OCI-M1 (cell line): ENCODE measurements at regions not wholly inside any gene's neighbourhood (a gene's known extent, or its start where the extent isn't known, plus 50 kb on each side); places are given as distances from the start of the nearest gene placed in this dataset.

ENCODE experiments used
- DNase-seq: peaks from one replicate; lab custom pipeline; 2025; lab: John Stamatoyannopoulos, UW

DNA sequence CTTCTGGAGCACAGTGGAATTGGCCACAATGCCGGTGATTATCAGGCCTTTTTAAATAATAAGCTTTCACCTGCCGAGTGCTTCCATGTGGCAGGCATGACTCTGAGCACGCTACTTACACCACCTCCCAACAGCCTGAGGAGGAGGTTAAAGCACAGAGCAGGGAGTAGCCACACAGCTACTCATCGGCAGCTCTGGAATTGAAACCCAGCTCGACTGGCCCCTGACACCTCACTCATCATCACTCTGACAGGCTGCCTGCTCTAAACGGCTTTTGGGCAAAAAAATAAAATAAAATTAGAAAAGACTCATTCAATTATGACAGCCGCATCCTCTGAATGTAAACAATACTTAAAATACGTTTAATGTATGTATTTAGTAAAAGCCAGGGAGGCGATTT lies 326.4 kb upstream of the NOCT start:
- DNase-seq, result no peak

DNA sequence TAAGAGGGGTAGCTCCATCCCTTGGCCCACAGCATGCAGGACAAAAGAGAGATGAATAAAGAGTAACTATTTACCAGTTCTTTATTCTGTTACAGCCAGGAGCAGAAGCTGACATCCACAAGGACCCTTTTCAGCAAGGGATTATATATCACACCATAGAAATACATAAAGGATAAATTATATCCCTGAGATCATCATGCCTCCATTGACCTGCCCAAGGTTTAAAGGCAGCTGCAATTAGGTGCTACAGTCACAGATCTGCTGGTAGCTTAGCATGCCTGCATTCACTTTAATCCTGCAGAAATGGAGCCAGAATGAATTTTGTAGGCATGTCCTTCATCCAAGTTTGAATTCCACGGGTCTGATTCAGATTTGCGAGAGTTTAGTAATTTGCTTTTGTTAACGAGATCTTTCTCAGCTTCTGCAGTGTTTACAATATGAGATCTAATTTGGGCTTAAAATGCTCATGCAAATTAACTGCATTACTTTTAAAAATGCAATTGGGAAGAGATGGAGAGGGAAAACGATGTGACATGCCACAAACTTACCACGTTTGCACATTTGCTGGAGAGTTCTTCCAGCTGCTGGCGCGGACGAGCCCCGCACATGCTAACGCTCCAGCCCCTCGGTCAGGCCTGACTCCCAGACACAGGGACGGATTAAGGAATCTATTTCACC lies 327.0 kb upstream of the NOCT start:
- DNase-seq, result no peak

DNA sequence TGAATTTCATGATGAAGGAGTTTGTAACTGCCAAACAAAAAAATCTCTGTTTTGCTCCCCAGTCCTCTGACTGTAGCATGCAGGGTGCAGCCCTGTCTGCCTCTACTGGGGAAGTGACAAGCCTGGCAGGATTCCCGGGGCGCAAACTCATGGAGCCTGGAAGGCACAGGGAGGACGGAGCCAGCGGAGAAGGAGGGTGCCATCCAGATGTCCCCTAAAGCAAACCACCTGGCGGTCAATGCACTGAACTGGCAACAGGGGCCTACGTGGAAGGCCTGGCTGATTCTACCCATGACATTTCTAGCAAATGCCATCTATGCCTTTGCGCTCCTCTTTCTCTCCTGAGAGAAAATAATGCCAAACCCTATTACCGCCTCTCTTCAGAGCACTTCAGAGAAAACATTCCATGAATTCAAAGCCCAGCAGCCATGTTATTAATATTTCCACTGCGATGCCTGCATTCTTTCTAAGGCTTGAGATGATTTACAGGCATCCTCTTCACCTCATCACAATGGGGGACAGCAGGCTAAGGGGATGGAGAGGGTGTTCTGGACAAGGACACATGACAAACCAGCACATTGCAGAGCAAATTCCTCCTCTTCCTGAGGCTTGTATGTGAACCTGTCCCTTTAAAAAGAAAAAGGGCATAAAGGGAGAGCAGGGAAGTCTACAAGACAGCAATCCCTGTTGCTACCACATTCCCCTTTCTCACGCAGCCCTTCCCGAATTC lies 329.3 kb upstream of the NOCT start:
- no peak for DNase-seq

DNA sequence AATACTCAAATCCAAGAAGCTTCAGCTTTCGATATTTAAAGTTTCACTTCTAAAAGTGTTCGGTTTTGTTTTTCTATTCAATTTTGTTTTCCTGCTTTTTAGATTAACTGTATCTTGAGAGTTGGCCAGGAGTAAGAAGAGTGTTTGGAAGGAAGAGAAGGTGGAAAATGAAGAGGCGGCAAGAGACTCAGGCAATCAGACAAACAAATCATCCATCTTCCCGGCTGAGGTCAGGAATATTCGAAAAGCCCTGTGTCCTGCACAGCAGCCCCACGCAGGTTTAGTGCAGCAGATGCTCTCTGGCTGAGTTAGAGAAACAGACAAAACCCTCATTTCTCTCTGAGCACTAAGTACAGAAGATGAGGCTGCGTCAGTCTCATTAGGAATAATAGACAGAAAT lies 330.3 kb upstream of the NOCT start:
- no peak for DNase-seq

DNA sequence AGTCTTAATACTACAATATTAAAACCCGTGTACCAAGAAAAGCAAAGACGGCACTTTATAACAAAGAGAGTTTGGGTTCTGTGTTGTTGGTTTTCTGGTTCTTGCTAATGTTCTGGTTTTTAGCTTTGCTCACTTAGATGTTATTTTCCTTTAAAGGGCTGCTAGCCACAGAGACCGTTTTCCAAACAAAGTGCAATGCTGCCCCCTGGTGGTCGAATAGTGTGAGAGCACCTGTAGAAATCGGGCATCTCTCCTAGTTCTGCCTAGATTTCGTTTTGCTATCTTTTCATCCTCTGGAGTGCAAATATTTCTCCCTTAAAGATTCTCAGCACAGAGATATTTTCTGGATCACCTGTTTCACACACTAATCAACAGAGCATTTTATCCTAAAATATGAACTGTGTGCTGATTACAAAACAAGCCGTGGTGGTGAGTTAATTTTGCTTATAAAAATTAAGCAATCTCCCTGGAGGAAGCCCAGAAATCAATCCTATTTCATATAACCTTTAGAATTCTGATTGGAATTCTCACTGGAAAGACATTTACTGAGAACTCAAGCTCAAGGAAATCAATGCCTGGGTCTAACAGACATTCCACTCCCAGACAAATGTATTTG lies 334.5 kb upstream of the NOCT start:
- DNase-seq, result peak; percentile 92

DNA sequence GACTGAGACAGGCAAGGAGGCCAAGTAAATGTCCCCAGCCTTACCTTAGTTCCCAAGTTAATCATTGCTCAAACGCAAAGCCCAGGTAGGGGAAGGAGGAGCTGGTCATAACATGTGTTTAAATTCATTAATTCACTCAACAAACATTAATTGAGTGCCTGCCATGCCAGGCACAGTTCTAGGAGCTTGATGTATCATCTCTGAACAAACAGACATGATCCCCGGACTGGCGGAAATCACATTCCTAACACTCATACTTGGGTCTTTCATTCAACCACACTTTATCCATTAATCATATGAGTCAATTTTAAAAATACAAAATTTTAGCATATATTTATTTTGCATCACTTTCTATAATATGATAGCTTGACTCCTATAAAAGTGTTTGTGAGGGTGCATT lies 335.3 kb upstream of the NOCT start:
- DNase-seq, result no peak

DNA sequence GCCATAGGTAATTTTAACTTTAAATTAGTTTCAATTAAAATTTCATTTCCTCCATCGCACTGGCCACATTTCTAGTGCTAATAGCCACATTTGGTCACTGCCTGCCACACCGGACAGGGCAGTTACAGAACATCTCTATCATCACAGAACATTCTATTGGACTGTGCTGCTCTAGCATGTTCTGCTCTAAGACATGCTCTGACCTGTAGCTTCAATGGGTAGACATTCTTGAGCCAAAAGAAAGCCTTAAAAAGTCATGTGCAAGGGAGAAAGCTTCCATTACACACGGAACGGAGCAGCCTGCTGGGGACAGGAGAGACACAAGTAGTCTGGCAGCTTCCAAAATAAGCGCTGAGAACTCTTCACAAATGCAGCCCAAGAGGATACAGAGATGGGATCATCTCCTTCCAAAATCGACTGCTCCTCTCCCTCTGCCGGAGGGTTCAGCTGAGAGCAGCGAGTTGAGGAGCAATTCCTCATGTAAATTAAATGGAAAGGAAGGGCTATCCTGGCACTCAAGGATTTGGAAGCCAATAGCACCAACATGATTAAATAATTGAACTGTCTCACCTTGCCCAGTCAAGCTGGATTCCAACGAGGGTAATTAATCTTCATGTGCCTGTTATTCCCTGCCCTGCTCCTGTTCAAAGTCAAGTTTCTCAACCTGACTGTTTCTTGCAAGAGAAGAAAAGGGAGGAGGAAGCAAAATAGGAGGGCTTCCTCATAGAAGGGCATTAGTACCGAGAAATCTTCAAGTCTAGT lies 336.4 kb upstream of the NOCT start:
- no peak for DNase-seq

DNA sequence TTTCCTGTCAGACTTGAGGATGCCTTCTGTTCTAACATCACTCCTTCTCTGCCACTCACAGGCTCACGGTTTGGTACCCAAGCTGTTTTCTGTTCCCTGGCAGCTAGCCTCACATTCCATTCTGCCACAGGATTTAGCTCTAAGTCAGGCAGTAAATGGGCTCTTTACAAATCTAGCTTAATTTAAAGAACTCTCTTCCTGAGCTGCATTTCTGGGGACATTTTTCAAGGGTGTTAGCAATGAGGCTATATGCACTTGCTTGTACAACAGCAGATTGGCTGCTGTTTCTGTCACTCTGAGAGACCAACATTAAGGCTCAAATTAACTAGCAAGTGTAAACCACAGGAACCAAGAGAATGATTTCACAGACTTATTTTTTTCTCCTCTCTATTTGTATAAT lies 337.8 kb upstream of the NOCT start:
- no peak for DNase-seq

DNA sequence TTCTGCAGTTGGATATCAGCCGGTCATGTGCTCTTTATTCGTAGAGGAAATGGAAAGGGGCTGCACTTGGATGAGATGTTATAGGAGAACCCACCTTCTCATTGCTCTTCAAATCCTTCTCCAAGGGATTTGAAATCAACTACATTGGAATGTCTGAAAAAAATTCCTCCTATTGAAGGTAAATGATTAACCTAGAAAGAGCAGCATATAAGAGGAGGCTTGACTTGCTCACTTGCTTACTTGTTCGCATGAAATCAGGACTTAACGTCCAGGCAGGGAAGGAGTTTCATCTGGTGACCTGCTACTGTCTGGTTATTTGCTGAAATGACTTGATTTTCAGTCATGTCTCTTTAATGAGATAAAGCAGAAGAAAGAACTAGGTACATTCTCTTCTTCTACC lies 338.4 kb upstream of the NOCT start:
- no peak for DNase-seq

DNA sequence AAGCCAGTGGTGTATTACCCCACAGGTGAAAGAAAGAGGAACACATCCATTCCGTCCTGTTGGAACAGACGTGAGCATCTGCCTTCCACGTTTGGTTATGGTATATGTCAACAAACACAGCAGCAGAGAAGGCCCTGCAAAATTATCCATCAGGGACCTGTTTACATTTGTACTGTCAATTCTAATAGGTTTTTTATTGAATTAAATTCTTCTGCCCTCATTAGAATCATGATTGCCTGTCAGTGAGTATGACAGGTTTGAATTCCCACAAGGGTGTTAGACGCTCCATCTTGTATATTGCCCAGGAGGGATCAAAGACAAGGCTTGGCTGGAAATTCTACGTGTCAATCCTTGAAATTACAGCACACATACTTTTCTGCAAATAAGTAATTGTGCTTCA lies 339.9 kb upstream of the NOCT start:
- no peak for DNase-seq

DNA sequence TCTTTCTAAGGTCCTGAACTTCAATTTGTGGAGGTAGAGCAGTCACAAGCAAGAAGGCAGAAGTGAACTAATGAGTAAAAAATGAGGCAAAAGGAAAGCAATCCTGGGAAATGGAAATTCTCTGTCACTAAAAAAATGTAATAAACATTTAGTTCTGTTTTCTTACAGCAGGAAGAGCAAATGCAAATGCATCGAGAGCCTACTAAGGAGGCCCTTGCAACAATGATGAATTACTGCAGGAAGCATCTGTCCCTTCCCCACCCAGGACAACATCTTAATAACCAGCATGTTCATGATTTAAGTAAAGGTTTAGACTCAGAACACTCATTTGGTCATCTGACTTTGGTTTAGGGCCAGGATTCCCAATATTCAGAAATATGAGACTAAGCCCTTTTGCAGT lies 341.4 kb upstream of the NOCT start:
- no peak for DNase-seq

DNA sequence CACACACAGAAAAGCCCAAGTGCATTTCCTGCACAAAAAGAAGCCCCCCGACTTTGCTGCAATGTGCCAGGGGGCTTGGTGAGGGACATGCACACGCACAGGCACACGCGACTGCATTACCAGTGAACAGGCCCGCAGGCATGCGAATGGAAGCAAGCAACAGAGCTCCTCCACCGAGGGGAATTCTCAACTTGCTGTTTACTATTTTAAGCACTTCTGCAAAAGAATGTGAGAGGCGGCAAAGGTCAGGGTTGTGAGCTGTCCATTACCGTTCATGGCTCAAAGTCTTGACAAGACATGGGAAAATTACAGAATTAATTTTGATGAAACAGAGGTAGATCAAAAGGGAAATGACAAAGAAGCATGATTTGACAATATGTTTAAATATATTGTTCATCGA lies 342.5 kb upstream of the NOCT start:
- DNase-seq, result no peak

DNA sequence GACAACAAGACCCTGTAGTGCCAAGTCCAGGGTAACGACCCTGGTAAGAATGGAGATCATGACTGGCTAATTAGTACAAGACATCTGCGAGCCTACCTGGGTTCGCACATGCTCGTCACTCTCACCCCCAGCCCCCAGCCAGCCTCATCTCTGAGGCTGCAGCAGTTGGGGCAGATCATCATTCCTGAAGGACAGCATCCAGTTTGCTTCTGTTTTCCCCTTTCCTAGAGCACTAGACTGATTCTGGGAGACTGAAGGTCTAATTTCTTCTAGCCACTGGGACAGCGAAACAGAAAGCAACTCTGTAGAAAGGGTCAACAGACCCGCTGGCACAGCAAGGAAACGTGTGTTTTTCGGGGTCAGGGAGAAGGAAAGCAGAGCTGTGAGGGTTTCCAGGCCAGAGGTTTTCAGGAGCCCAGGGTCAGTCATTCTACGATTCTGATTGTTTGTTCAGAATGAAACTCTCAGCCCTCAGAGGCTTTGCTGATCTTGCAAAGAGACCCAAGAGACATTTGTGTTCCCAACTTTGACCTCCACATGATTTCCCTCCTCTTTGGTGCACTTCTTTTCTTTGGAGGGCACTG lies 343.1 kb upstream of the NOCT start:
- peak; percentile 32 for DNase-seq

DNA sequence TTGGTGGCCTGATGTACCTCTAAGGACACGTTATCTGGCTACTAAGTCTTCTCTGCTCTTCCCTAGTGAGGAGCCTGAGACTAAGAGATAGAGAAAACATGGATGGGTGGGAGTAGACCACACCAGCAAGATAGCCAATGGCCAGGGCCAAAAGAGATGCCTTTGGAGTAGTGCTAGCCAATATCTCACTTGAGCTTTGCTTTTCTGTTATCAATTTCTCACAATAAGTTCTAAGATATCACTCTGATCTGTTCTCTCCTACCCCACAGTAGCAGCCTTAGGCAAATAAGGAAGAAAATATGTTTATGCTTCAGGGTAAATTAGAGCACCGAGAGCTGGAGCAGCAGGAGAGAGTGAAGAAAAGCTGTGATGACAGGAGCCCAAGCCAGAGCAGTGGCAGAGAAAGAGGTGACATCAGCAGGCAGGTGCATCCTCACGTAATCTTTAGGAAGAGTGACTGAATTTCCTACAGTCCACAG lies 343.9 kb upstream of the NOCT start:
- peak; percentile 97 for DNase-seq

DNA sequence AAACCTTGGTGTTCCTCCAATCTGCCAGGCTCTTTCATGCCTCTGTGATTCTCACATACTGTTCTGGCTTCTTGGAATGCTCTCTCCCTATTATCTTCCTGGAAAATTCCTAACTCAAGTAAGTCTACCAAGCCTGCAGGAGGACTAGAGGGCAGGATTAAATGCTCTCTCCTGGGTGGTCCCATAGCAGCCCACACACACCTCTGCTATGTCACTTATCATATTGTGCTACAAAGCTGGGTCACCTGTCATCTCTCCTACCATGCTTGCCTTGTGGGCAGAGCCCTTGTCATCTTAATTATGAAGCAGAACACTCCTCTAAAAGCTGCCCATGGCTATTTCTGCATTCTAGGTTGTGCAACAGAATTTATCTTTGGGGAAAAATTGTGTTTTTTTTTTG lies 344.5 kb upstream of the NOCT start:
- DNase-seq, result no peak

DNA sequence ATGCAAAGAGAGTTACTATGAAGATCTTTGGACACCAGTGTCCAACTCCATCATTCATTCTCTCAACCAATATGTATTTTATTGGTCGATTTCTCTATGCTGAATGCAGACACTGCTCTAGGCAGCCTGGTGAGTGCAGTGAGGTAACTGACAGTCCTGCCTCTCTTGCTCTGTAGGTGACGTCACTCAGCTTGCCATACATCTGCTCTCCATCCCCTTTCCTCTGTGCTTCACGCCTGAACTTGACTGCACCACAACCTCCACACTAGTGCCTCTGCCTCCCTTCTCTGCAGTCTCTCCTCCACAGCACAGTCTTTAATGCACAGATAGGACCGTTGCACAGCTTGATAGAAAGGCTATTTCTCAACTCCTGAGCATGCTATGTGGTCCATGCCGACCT lies 344.9 kb upstream of the NOCT start:
- DNase-seq, result peak; percentile 61

DNA sequence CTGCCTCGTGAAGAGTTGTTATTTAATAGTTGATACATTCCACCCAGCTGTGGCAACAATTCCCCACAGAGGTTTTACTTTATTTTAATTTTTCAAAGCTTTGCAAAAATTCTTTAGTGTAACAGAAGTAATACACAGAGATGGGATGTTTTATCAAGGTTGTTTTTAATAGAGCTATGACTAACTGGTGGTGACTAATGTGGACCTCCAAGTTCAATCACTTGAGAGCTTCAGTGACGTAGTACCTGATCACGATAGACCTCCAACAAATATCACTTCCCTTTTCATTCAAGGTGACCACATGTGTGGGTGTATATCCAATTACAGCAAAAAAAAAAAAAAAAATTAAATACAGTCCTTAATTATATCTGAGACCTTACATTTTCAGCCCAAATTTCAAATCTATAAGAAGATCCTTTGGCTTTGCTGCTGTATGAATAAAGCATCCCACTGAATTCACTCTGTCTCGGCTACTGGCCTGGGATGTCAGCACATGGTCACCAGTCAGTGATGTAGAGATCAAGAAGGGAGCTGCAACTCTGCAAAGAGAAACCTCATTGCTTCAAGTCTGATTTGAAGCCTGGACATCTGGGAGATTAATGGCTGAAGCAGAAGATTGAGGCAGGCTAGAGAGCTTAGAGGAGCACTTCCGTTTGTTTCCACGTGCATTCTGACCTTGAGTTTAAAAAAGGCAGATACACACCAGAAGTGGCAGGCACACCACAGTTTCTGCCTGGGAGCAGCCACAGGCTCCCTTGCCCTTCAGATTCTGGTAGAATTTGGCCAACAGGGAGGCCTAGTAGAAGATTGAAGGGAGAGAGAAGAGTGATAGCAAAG lies 345.9 kb upstream of the NOCT start:
- DNase-seq, result peak; percentile 47

DNA sequence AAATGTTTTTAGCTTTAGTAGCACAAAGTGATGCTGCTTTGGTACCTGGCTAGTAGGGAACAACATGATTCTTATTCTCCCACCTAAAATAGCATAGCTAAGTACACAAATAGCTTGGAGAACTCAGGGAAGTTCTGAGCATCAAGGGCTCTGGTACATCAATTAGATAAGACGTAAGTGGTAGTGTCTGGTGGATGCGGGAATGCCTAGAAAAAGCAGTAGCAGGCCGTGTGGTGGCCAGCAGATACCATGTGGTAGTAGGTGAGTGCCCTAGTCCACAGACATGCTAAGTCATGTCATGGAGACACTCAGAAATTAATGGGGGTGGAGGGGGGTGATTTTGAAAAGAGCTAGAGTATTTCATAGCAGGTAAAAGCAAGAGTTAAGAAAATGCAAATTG lies 347.3 kb upstream of the NOCT start:
- DNase-seq, result no peak

DNA sequence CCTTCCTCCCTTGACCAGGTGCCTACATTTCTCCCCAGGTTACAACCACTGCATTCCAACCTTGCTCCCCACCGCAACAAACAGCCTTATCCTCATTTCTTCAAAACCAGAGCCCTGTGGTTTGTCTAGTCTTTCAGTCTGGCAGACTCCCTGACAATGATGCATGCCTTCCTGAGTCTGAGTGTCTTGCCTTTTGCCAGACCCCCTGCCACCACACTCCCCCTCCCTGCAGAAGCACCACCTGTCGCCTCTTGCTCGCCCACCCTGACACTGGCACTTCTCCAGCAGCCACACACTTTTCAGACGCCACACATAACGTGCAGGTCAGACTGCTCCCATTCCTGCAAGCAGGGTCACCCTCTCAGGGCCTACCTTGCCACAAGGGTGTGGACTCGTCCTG lies 349.2 kb upstream of the NOCT start:
- DNase-seq, result no peak

DNA sequence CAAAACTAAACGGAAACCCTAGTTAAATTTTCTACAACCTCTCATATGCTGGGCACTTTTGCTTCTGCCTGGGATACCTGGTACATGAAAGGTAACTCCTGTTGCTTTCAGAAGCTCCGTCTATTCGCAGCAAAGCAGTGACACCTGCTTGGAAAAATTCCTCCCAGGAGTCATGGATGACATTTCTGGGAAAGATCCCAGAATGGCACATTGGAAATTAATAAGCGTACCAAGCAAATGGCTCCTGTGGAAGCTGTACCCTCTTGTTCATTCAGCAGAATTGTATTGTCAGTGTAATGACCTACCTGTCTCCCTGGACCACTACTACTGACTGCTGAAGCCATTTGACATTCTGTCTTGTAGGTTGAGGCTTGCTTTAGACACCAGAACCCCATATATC lies 349.7 kb upstream of the NOCT start:
- DNase-seq, result no peak

DNA sequence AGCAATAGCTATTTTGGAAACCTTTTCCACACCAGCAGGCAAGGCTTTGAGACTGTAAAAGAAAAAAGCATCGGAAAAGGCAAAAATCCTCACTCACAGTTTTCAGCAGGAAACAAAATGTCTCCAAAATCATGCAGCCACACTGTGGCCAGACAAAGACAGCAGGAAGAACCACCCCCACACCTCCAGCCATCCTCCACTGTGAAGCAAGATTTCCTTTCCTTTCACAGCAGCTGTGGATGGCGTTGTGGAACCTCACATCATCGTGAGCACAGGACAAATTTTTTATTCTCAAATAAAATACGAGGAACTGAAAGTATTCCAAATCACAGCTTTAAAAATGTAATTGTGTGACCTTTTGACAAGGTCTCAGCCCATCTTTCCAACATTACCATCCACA lies 351.7 kb upstream of the NOCT start:
- no peak for DNase-seq
